ENCODE measurements at regions not wholly inside any gene's neighbourhood (a gene's known extent, or its start where the extent isn't known, plus 50 kb on each side); places are given as distances from the start of the nearest gene placed in this dataset.

DNA sequence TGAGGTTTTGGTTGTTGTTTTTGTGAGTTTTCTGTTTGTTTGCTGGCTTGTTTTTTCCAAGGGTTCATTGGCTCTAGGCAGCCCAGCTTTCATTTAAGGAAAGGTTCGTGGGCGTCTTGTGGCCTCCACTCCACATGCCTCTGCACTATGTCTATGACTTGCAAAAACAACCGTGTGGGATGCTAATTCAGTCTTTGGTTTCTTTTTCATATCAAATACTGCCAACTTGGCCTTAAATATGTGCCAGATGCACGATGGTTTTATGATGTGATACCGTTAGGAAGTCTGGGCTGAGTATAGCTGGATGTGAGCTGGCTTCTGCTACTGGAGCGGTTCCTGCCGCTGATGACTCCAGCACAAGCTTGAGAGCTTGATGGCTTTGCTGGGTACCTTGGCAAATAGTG lies 96.3 kb downstream of the BMP2 start:
- TF ChIP-seq GABPA (IDR thresholded peaks at IDR 0.05 in 1 of 2, conservative IDR thresholded peaks at IDR 0.05 in 1 of 2) = no peak
- TF ChIP-seq, protein P1, sequence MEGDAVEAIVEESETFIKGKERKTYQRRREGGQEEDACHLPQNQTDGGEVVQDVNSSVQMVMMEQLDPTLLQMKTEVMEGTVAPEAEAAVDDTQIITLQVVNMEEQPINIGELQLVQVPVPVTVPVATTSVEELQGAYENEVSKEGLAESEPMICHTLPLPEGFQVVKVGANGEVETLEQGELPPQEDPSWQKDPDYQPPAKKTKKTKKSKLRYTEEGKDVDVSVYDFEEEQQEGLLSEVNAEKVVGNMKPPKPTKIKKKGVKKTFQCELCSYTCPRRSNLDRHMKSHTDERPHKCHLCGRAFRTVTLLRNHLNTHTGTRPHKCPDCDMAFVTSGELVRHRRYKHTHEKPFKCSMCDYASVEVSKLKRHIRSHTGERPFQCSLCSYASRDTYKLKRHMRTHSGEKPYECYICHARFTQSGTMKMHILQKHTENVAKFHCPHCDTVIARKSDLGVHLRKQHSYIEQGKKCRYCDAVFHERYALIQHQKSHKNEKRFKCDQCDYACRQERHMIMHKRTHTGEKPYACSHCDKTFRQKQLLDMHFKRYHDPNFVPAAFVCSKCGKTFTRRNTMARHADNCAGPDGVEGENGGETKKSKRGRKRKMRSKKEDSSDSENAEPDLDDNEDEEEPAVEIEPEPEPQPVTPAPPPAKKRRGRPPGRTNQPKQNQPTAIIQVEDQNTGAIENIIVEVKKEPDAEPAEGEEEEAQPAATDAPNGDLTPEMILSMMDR (IDR thresholded peaks at IDR 0.05; ENCODE audit: low read depth, low read length, missing input control) = no peak
- TF ChIP-seq SP1 (IDR thresholded peaks at IDR 0.05) = no peak
- TF ChIP-seq, protein P2, sequence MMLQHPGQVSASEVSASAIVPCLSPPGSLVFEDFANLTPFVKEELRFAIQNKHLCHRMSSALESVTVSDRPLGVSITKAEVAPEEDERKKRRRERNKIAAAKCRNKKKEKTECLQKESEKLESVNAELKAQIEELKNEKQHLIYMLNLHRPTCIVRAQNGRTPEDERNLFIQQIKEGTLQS (IDR thresholded peaks at IDR 0.05) = no peak
- TF ChIP-seq TAF1 (conservative IDR thresholded peaks at IDR 0.05) = no peak
- no peak for TF ChIP-seq RAD21 (IDR thresholded peaks at IDR 0.05)
- no peak for TF ChIP-seq EGR1 (IDR thresholded peaks at IDR 0.05; ENCODE audit: low read depth in 2 of 2)
- TF ChIP-seq JUND (IDR thresholded peaks at IDR 0.05) = no peak
- TF ChIP-seq, protein P3, sequence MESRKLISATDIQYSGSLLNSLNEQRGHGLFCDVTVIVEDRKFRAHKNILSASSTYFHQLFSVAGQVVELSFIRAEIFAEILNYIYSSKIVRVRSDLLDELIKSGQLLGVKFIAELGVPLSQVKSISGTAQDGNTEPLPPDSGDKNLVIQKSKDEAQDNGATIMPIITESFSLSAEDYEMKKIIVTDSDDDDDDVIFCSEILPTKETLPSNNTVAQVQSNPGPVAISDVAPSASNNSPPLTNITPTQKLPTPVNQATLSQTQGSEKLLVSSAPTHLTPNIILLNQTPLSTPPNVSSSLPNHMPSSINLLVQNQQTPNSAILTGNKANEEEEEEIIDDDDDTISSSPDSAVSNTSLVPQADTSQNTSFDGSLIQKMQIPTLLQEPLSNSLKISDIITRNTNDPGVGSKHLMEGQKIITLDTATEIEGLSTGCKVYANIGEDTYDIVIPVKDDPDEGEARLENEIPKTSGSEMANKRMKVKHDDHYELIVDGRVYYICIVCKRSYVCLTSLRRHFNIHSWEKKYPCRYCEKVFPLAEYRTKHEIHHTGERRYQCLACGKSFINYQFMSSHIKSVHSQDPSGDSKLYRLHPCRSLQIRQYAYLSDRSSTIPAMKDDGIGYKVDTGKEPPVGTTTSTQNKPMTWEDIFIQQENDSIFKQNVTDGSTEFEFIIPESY (IDR thresholded peaks at IDR 0.05) = no peak
- TF ChIP-seq YY1 (IDR thresholded peaks at IDR 0.05) = no peak
- no peak for TF ChIP-seq HNF4G (IDR thresholded peaks at IDR 0.05)
- TF ChIP-seq, protein P4, sequence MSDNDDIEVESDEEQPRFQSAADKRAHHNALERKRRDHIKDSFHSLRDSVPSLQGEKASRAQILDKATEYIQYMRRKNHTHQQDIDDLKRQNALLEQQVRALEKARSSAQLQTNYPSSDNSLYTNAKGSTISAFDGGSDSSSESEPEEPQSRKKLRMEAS (IDR thresholded peaks at IDR 0.05) = no peak
- TF ChIP-seq FOXA1 (IDR thresholded peaks at IDR 0.05) = no peak

All from liver (tissue), 3 donors.